GM21529 (cell line): ENCODE measurements at regions not wholly inside any gene's neighbourhood (a gene's known extent, or its start where the extent isn't known, plus 50 kb on each side); places are given as distances from the start of the nearest gene placed in this dataset.

Experiments used
- ATAC-seq: cut with Tn5 transposase; IDR thresholded peaks from one replicate; pipeline ENCODE4 v1.9.1; 2021; ENCODE audit not compliant: unreplicated experiment

- no peak for ATAC-seq
Measured at GRCh38 chr3:117442566-117442965, 733.0 kb downstream of the TUSC7 start.

GRCh38 chr3:117443014-117443413 is 733.4 kb downstream of the TUSC7 start:
- no peak for ATAC-seq

DNA sequence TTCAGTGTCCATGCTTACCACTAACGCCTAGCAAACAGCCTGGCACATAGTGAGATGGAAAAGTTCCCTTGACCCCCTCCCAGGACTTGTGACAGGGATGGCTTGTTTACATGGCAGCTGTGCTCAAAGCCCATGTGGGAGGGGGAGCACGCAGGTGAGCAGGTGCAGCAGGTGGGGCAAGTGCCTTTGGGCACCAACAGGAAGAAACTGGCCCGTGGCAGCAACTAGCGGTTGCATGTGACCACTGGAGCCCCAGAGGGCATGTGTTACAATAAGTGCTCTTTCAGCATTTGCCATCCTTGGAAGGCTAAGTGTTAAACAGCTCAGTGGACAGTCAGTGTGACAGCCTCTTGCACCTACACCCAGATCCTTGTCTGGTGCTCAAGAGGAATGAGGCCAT is 734.6 kb downstream of the TUSC7 start:
- ATAC-seq = no peak

- ATAC-seq = no peak
Measured at GRCh38 chr3:117447419-117447818, 737.8 kb downstream of the TUSC7 start.

DNA sequence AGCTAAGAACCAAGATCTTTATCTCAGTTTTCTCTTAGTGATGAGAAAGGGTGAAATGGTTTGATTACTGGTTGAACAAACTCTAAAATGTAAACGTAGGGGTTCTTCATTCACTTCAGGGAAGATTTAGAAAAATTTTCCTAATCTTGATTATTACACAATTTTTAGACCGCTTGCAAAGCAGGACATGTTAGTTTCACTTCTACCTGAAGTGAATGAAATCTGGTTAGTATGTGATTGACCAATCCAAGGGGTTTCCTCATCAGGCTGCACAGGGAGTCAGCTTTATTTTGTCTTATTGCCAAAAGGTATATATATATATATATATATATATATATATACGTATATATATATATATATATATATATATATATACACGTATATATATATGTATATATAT is 740.4 kb downstream of the TUSC7 start:
- no peak for ATAC-seq

DNA sequence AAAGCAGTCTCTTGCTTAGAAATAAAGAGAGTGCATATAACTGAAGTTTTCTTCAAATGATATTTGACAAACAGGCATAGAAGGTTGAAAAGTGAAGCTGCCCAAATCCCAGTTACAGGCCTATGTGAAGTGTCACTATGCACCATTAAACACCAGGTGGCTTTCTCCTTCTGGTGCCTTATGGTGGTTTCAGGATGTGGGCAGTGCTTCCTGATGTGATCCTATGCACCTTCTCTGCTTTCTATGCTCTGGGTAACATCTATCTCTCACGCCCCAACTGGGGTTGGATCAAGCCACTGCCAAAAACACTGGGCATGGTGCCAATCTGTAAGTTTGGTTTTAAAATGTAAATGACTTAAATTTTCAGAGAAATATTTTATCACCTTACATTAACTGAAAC is 744.7 kb downstream of the TUSC7 start:
- no peak for ATAC-seq

GRCh38 chr3:117454908-117455307 is 745.3 kb downstream of the TUSC7 start:
- no peak for ATAC-seq

GRCh38 chr3:117455782-117456181 is 746.2 kb downstream of the TUSC7 start:
- ATAC-seq = no peak

DNA sequence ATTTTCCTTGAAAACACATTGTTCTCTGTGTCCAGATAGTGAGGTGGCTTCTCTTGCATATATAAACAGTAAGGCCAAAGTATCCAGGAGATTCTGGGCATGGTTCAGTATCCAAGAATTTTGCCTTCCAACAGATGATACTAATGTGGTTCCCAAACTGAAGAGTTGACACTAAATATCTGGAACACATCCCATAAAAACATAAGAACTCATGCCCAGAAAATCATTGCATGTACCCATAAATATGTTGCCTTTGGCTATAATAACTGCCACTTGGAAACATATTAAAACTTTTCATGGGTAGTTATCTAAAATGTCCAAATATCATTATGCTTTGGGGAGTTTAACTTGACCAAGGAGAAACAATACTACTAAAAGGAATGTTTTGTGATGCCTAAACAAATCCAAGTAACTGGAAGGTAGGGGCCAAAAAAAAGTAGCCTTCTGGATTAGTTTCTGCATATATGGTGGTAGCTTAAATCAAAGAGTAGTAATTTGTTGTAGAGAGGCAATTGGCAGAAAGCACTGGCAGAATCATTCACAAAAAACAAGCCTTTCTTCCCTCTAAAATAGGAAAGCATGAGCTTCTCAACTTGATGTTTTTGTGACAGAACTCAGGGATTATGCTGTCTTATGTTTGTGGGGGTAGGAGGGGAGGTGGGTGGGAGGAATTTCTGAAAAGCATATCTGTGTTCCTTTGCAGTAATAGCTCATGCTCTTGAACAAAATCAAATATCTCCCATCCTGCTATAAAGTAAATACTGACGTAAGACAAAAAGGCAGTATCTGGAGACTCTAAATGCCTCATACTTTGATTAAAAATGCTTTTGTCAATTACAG is 753.9 kb downstream of the TUSC7 start:
- no peak for ATAC-seq

- ATAC-seq = no peak
Measured at GRCh38 chr3:117471831-117472230, 762.3 kb downstream of the TUSC7 start.

- no peak for ATAC-seq
Measured at GRCh38 chr3:117473981-117474538, 764.5 kb downstream of the TUSC7 start.

GRCh38 chr3:117476572-117476971 is 767.0 kb downstream of the TUSC7 start:
- ATAC-seq = no peak

- no peak for ATAC-seq
Measured at GRCh38 chr3:117477214-117477755, 767.7 kb downstream of the TUSC7 start.

GRCh38 chr3:117479095-117479494 is 769.5 kb downstream of the TUSC7 start:
- ATAC-seq = peak; percentile 82

- ATAC-seq = no peak
Measured at GRCh38 chr3:117480525-117480924, 770.9 kb downstream of the TUSC7 start.

GRCh38 chr3:117480972-117481371 is 771.4 kb downstream of the TUSC7 start:
- ATAC-seq = no peak

- no peak for ATAC-seq
Measured at GRCh38 chr3:117483839-117484238, 774.3 kb downstream of the TUSC7 start.

DNA sequence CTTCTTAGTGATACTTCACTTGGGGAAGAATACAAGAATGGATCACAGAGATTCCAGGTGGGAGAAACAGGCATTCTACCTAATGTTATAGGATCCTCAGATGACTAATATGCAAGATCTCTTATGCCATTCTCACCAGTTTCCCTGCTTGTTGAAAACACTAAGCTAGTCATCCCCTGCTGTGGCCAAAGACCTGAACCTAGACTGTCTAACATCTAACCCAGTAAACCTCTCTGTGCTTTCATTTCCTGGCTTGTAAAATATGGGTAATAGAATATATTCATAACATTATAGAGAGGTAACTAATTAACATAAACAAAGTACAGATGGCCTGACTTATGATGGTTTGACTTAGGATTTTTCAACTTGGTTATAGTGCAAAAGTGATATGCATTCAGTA is 776.3 kb downstream of the TUSC7 start:
- peak; percentile 42 for ATAC-seq

- peak; percentile 75 for ATAC-seq
Measured at GRCh38 chr3:117486719-117487716, 777.4 kb downstream of the TUSC7 start.

- no peak for ATAC-seq
Measured at GRCh38 chr3:117488983-117489382, 779.4 kb downstream of the TUSC7 start.

- ATAC-seq = no peak
Measured at GRCh38 chr3:117489663-117490079, 780.1 kb downstream of the TUSC7 start.
